GM06990 (cell line): ENCODE measurements at regions not wholly inside any gene's neighbourhood (a gene's known extent, or its start where the extent isn't known, plus 50 kb on each side); places are given as distances from the start of the nearest gene placed in this dataset.

Experiments
- DNase-seq: peaks from one replicate; pipeline ENCODE4 v3.0.0-alpha.2; 2011; ENCODE audit not compliant: insufficient read length; ENCODE audit errors: extremely low read depth
- H3K27me3 ChIP-seq: replicated peaks from 2 replicates; pipeline ENCODE4 v1.6.0; 2011; ENCODE audit warnings: low read length; ENCODE audit not compliant: control insufficient read depth, insufficient read depth
- H3K36me3 ChIP-seq: 2 replicates; pipeline ENCODE4 v1.5.1; 2011; ENCODE audit warnings: low read length; ENCODE audit not compliant: control insufficient read depth, insufficient read depth
- H3K4me3 ChIP-seq: replicated peaks from 2 replicates; pipeline ENCODE4 v1.5.1; 2011; ENCODE audit warnings: low read depth, mild to moderate bottlenecking, control low read depth, low read length
- TF ChIP-seq, protein P1 (sequence below): IDR thresholded peaks from 2 replicates; pipeline ENCODE4 v1.5.1; 2011; ENCODE audit warnings: low read length, control low read depth, mild to moderate bottlenecking, inconsistent platforms; ENCODE audit not compliant: insufficient read depth, poor library complexity, severe bottlenecking

DNA sequence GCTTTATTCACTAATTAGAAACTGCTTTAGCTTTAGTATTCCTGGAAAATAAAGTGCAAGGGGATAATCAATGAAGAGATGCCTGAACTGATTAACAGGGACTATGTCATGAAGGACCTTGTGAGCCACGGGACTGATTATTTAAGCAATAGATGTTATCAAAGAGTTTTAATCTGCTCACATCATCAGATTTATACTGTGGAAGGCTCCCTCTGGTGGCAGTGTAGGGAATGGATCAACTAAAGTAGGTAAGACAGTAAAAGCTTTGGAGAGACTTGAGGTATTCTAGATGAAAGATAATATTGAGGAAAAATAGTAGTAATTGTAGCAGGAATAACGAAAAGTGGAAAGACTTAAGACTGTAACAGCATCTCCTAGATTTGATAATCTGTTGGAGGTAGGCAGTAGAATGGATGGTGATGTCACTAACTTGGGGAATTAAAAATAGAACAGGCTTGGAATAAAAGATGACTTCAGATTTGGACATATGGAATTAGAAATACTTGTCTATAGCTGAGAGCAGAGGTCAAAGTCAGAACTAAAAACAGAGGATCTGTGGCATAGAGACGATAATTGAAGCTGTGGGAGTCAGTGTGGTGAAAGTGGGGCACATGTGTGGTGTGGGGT, 80.3 kb upstream of the HTR1E start:
- Histone ChIP-seq H3K36me3 (no peaks in the 10 kb centered on the region), H3K4me3 (no peak overlapping the region), H3K27me3 (no peaks in the 10 kb centered on the region)
- no peak for DNase-seq
- TF ChIP-seq, protein P1, sequence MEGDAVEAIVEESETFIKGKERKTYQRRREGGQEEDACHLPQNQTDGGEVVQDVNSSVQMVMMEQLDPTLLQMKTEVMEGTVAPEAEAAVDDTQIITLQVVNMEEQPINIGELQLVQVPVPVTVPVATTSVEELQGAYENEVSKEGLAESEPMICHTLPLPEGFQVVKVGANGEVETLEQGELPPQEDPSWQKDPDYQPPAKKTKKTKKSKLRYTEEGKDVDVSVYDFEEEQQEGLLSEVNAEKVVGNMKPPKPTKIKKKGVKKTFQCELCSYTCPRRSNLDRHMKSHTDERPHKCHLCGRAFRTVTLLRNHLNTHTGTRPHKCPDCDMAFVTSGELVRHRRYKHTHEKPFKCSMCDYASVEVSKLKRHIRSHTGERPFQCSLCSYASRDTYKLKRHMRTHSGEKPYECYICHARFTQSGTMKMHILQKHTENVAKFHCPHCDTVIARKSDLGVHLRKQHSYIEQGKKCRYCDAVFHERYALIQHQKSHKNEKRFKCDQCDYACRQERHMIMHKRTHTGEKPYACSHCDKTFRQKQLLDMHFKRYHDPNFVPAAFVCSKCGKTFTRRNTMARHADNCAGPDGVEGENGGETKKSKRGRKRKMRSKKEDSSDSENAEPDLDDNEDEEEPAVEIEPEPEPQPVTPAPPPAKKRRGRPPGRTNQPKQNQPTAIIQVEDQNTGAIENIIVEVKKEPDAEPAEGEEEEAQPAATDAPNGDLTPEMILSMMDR, result peak; percentile 80

DNA sequence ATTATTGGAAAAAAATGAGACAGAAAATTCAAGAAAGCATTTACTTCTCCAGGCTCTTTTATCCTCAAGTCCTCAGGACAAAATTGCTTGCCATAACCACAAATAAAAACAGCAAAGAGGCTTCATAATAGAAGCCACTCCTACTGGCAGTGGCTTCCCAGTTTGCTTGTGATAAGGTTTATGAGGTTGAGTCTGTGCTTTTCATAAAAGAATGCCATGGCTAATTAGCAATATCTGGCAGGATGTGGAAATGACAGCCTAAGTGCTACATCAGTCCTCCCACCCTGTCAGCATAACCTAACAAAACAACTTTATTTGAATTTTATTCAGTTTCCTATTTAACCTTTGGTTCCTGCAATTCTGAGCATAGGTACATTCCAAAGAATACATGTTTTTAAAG, 80.9 kb upstream of the HTR1E start:
- no peaks in the 10 kb centered on the region for H3K36me3 ChIP-seq
- H3K27me3 ChIP-seq, result no peaks in the 10 kb centered on the region
- H3K4me3 ChIP-seq, result no peak overlapping the region
- TF ChIP-seq, protein P1, result no peak
- DNase-seq, result no peak

DNA sequence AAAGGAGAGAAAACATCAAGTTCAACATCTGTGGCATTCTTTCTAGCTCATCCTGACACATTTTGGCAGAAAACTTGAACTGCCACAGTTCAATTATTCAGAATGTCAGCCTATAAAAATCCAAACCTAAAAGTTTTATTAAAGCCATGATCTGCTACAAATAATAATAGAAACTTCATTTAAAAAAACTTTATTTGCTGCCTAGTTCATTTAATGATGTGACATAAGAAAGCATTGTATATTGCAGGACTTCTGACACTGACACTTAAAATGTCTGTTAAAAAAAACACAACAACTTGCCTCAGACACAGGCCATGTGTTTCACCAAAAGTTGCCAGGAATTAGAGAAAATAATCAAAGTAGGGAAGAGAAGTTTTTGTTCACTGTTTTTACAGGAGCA, 88.3 kb upstream of the HTR1E start:
- H3K4me3 ChIP-seq, result no peak overlapping the region
- H3K36me3 ChIP-seq, result no peaks in the 10 kb centered on the region
- no peaks in the 10 kb centered on the region for H3K27me3 ChIP-seq
- TF ChIP-seq, protein P1, result no peak
- no peak for DNase-seq

DNA sequence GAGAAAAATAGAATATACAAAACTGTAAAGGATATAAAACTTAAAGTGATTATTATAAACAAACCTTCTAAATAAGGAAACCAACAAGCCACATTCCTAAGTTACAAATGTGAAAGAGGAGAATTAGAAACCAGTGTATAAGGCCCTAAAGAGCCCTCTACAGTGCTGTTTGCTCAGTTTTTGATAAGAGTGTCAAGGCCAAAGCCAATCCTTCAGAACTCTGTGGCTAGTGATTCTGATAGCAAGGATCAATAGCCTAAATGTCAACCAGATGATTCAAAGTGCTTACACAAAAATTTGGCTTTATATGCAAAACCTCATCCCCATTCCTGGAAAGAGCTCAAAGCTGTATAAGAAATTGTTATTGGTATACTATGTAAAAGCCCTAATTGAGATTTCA, 104.6 kb upstream of the HTR1E start:
- Histone ChIP-seq H3K36me3 (no peaks in the 10 kb centered on the region), H3K4me3 (no peak overlapping the region), H3K27me3 (no peaks in the 10 kb centered on the region)
- TF ChIP-seq, protein P1, result no peak
- no peak for DNase-seq

DNA sequence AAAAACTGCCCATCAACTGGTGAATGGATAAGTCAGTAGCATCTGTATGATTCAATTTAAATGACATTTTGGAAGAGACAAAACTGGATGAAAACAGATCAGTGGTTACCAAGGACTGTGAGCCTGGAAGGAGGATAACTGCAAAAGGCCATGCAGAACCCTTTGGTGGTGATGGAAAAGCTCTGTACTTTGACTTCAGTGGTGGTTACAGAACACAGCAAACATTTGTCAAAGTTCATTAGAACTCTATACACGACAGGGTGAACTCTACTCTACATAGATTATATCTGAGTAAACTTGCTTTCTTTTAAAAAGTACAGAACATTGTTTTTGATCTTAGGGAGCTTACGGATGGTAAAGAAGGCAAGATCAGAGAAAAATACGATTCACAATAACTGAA, 111.9 kb upstream of the HTR1E start:
- TF ChIP-seq, protein P1, result no peak
- no peak overlapping the region for H3K4me3 ChIP-seq
- no peaks in the 10 kb centered on the region for H3K36me3 ChIP-seq
- no peak for DNase-seq
- no peaks in the 10 kb centered on the region for H3K27me3 ChIP-seq

DNA sequence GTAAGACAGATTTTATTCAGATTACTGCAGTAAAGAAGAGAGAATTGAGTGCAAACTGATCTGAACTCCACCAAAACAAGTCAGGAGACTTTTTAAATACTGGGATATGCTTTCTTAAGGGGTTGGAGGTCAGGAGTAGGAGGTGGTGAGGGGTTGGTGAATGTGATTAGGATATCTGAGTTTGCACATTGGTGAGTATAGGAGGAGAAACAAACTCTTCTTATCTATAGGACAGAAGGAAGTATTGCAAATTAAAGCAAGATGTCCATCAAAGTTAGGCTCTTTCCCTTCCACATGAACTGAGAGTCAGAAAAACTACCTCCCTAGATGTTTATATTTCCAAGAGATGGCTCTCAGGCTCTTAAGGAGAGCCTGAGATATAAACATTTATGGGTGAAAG, 114.6 kb upstream of the HTR1E start:
- TF ChIP-seq, protein P1, result no peak
- no peak for DNase-seq
- Histone ChIP-seq H3K27me3 (no peaks in the 10 kb centered on the region), H3K36me3 (no peaks in the 10 kb centered on the region), H3K4me3 (no peak overlapping the region)
